ENCODE measurements at regions not wholly inside any gene's neighbourhood (a gene's known extent, or its start where the extent isn't known, plus 50 kb on each side); places are given as distances from the start of the nearest gene placed in this dataset.

GRCh38 chr13:42658019-42658418 is 84.1 kb downstream of the TNFSF11 start:
- TF ChIP-seq SMAD1 (IDR thresholded peaks at IDR 0.05; ENCODE audit: low read depth, low read length, partially characterized antibody), result no peak
- no peak for TF ChIP-seq CSDE1 (IDR thresholded peaks at IDR 0.05)
- TF ChIP-seq SNAPC5 (CRISPR knock-in tag; IDR thresholded peaks at IDR 0.05), result no peak
- TF ChIP-seq RFX5 (IDR thresholded peaks at IDR 0.05; ENCODE audit: low read depth, low read length), result no peak
- TF ChIP-seq GABPB2 (CRISPR knock-in tag; conservative IDR thresholded peaks at IDR 0.05), result no peak
- TF ChIP-seq LCOR (CRISPR knock-in tag; IDR thresholded peaks at IDR 0.05), result no peak
- TF ChIP-seq ZNF77 (CRISPR knock-in tag; IDR thresholded peaks at IDR 0.05), result no peak
- no peak for TF ChIP-seq FOXM1 (IDR thresholded peaks at IDR 0.05; ENCODE audit: low read depth)
- TF ChIP-seq FOXM1 (CRISPR knock-in tag; IDR thresholded peaks at IDR 0.05; ENCODE audit: low read depth), result no peak
- no peak for TF ChIP-seq NR0B1 (IDR thresholded peaks at IDR 0.05; ENCODE audit: partially characterized antibody)
- no peak for TF ChIP-seq POLR2G (IDR thresholded peaks at IDR 0.05; ENCODE audit: low read depth, low read length)
- no peak for TF ChIP-seq HDAC2 (IDR thresholded peaks at IDR 0.05)
- no peak for TF ChIP-seq HNRNPLL (IDR thresholded peaks at IDR 0.05; ENCODE audit: low read depth, low read length, poor library complexity, severe bottlenecking)
- TF ChIP-seq, protein P1, sequence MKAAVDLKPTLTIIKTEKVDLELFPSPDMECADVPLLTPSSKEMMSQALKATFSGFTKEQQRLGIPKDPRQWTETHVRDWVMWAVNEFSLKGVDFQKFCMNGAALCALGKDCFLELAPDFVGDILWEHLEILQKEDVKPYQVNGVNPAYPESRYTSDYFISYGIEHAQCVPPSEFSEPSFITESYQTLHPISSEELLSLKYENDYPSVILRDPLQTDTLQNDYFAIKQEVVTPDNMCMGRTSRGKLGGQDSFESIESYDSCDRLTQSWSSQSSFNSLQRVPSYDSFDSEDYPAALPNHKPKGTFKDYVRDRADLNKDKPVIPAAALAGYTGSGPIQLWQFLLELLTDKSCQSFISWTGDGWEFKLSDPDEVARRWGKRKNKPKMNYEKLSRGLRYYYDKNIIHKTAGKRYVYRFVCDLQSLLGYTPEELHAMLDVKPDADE (conservative IDR thresholded peaks at IDR 0.05; ENCODE audit: control insufficient read depth, low read depth, low read length), result no peak
- no peak for TF ChIP-seq HNRNPK (IDR thresholded peaks at IDR 0.05; ENCODE audit: low read depth, low read length, poor library complexity, severe bottlenecking)
- no peak for TF ChIP-seq ARID3A (IDR thresholded peaks at IDR 0.05; ENCODE audit: borderline replicate concordance, low read depth, low read length)
- Histone ChIP-seq H3K27me3 (ENCODE audit: control insufficient read depth in 2 of 2, insufficient read depth in 2 of 2, low read length in 2 of 2) (no peaks in the 10 kb centered on the region), H3K9ac (ENCODE audit: insufficient read depth in 1 of 2, low read depth in 2 of 2, low read length in 2 of 2) (no peak overlapping the region), H3K79me2 (ENCODE audit: control insufficient read depth, insufficient read depth, low read length) (no peaks in the 10 kb centered on the region), H3K9me3 (replicated peaks; ENCODE audit: control insufficient read depth, insufficient read depth, low read depth, low read length) (no peaks in the 10 kb centered on the region), H3K4me1 (replicated peaks in 1 of 2; ENCODE audit: control insufficient read depth in 2 of 2, insufficient read depth in 2 of 2, low read length in 2 of 2) (no peaks in the 10 kb centered on the region), H3K4me3 (no peak overlapping the region), H3K9me1 (ENCODE audit: control insufficient read depth, insufficient read depth, low read length) (no peaks in the 10 kb centered on the region), H2AFZ (ENCODE audit: low read depth, low read length) (no peak overlapping the region), H3K36me3 (ENCODE audit: control insufficient read depth, insufficient read depth, low read length) (no peaks in the 10 kb centered on the region), H4K20me1 (replicated peaks; ENCODE audit: control insufficient read depth, insufficient read depth, low read length) (no peaks in the 10 kb centered on the region), H3K4me2 (ENCODE audit: insufficient read depth, low read length) (no peak overlapping the region), H3K27ac (ENCODE audit: extremely low read depth, low read depth, low read length) (no peak overlapping the region)
- in situ Hi-C loops (cut with MboI), result no loop called here
- intact Hi-C loops (cut with micrococcal nuclease), result no loop called here
- no peak for DNase-seq (ENCODE audit: extremely low read depth in 1 of 4, low spot score in 3 of 4)
- ChIA-PET POLR2A (interaction anchor here (0.6 kb wide), 1 partner anchor 727 kb away, joined by 3 read pairs; no protein-coding TSS in a partner anchor), CTCF (ENCODE audit: low intra/inter-chr PET ratio) (no interaction called here)
- WGBS (ENCODE audit: insufficient coverage, low coverage, missing lambda C conversion rate), result 0% methylated on average over 7 of the region's 9 CpGs
- FAIRE-seq, result no peak
- no peak for ATAC-seq
- no TSS peak for BruUV-seq (replicated peaks)
